ENCODE measurements at regions not wholly inside any gene's neighbourhood (a gene's known extent, or its start where the extent isn't known, plus 50 kb on each side); places are given as distances from the start of the nearest gene placed in this dataset.

DNA sequence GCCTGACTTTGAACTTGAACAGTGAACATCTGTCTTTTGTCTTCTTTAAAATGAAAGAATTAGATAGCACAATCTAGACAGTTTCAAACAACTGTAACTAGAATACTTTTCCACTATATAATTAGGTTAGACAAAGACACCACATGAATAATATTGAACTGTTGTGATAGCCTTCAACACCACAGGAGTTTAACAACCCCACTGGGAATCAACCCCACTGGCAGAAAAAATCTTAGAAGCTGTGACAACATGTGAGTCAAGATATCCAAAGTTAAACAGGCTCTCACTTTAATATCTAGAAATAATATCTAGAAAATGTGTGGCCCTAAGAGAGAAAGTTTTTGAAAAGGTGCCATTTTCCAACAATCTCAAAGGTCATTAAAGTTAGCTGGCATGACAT, 64.4 kb upstream of the PRICKLE2 start:
- Histone ChIP-seq H3K36me3 (no peaks in the 10 kb centered on the region), H3K27me3 (no peaks in the 10 kb centered on the region), H3K4me1 (peaks cover 0 to 21% (median 4%) of the 10 kb centered on the region in 4 donors), H3K27ac (no peak overlapping the region), H3K9me3 (no peaks in the 10 kb centered on the region), H3K4me3 (no peak overlapping the region)
- DNase-seq (ENCODE audit: low spot score in 2 of 2) = no peak
- TF ChIP-seq, protein P1, sequence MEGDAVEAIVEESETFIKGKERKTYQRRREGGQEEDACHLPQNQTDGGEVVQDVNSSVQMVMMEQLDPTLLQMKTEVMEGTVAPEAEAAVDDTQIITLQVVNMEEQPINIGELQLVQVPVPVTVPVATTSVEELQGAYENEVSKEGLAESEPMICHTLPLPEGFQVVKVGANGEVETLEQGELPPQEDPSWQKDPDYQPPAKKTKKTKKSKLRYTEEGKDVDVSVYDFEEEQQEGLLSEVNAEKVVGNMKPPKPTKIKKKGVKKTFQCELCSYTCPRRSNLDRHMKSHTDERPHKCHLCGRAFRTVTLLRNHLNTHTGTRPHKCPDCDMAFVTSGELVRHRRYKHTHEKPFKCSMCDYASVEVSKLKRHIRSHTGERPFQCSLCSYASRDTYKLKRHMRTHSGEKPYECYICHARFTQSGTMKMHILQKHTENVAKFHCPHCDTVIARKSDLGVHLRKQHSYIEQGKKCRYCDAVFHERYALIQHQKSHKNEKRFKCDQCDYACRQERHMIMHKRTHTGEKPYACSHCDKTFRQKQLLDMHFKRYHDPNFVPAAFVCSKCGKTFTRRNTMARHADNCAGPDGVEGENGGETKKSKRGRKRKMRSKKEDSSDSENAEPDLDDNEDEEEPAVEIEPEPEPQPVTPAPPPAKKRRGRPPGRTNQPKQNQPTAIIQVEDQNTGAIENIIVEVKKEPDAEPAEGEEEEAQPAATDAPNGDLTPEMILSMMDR (IDR thresholded peaks at IDR 0.05) = no peak
- no peak for TF ChIP-seq EP300 (IDR thresholded peaks at IDR 0.05)
- TF ChIP-seq POLR2A (IDR thresholded peaks at IDR 0.05) = no peak

DNA sequence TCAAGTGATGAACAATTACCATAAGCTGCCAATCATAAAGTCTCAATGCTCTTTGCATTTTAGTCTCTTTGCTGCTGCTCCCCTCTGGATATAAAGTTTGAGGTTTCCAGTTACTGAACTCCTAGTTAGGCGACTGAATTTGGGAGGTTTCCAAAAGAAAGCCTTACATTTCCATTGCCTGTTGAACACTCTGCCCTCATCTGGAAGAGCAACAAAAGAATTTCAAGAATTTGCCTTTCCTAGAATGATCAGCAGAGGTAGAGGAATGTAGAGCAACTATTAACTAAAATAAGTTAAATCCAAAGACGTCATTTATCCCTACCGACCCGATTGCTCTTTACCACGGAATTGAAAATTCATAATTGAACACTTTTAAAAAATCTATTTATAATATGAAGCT, 53.4 kb upstream of the PRICKLE2 start:
- DNase-seq (ENCODE audit: low spot score in 2 of 2) = no peak
- H3K27ac ChIP-seq = no peak overlapping the region
- no peaks in the 10 kb centered on the region for H3K4me1 ChIP-seq
- H3K4me3 ChIP-seq = no peak overlapping the region
- no peaks in the 10 kb centered on the region for H3K9me3 ChIP-seq
- H3K27me3 ChIP-seq = no peaks in the 10 kb centered on the region
- no peaks in the 10 kb centered on the region for H3K36me3 ChIP-seq
- TF ChIP-seq, protein P1 (IDR thresholded peaks at IDR 0.05) = no peak
- TF ChIP-seq POLR2A (IDR thresholded peaks at IDR 0.05) = no peak
- TF ChIP-seq EP300 (IDR thresholded peaks at IDR 0.05) = no peak
- 76 to 80% methylated on average over 5 of the region's 5 CpGs for WGBS, 2 donors

DNA sequence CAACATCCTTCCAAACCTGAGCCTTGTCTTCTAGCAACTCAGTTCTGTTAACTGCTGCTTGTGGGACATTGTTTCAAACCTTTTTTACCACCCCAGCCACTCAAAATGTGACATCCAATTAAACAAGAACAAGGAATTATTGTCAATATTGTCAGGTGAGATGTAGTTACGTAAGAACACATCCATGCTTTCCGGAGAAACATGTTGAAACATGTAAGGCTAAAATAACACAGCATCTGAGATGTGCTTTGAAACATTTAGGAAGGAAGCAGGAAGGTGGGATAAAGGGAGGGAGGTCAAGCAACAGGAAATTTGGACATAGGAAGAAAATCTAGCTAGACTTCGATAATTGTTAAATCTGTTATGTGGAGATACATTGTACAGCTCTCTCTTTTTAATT, 50.9 kb upstream of the PRICKLE2 start:
- H3K9me3 ChIP-seq = no peaks in the 10 kb centered on the region
- H3K4me3 ChIP-seq = no peak overlapping the region
- H3K27ac ChIP-seq = no peak overlapping the region
- DNase-seq (ENCODE audit: low spot score in 2 of 2) = no peak
- TF ChIP-seq, protein P1 (IDR thresholded peaks at IDR 0.05) = no peak
- TF ChIP-seq EP300 (IDR thresholded peaks at IDR 0.05) (no peak), POLR2A (IDR thresholded peaks at IDR 0.05) (no peak)
- no peaks in the 10 kb centered on the region for H3K4me1 ChIP-seq
- 76 to 77% methylated on average over 3 of the region's 3 CpGs for WGBS, 2 donors
- no peaks in the 10 kb centered on the region for H3K27me3 ChIP-seq
- no peaks in the 10 kb centered on the region for H3K36me3 ChIP-seq

Data from tibial nerve (tissue), 4 donors.